Mononuclear cell (primary cell): ENCODE measurements at regions not wholly inside any gene's neighbourhood (a gene's known extent, or its start where the extent isn't known, plus 50 kb on each side); places are given as distances from the start of the nearest gene placed in this dataset.

Experiments used
- H3K27me3 ChIP-seq: 2 replicates; pipeline ENCODE4 v1.6.0; 2011; ENCODE audit warnings: low read length, control low read depth; ENCODE audit not compliant: insufficient read depth
- H3K4me1 ChIP-seq: 2 replicates; pipeline ENCODE4 v1.5.1; 2011; ENCODE audit warnings: mild to moderate bottlenecking, low read length, control low read depth; ENCODE audit not compliant: insufficient read depth
- H3K4me3 ChIP-seq: 2 replicates; pipeline ENCODE4 v1.5.1; 2011; ENCODE audit warnings: mild to moderate bottlenecking, low read length, moderate library complexity
- H3K9me3 ChIP-seq: 2 replicates; pipeline ENCODE4 v1.5.1; 2011; ENCODE audit warnings: low read depth, mild to moderate bottlenecking, control low read depth, low read length

DNA sequence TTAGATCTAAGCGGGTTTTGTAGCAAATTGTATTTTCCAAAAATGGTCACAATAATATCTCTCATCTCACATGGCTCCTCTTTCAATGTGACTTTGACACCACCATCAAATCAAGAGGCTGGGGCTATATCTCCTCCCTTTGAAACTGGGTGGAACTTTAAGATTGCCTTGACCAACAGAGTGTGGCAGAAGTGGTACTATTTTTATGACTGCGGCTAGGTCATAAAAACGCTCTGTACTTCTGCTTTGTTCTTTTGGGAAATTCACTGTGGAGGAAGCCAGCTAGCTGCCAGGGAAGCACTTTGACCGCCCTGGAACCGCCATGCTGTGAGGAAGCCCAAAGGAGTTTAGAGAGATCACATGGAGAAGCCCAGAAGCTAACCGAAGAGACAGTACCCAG, 50.7 kb upstream of the ACOT11 start:
- Histone ChIP-seq H3K4me1 (no peaks in the 10 kb centered on the region), H3K9me3 (no peaks in the 10 kb centered on the region), H3K27me3 (peaks cover 10% of the 10 kb centered on the region), H3K4me3 (no peak overlapping the region)

- Histone ChIP-seq H3K4me1 (no peaks in the 10 kb centered on the region), H3K9me3 (no peaks in the 10 kb centered on the region), H3K4me3 (no peak overlapping the region), H3K27me3 (peaks cover 10% of the 10 kb centered on the region)
These were observed 52.1 kb upstream of the ACOT11 start for GRCh38 chr1:54495954-54496353.

DNA sequence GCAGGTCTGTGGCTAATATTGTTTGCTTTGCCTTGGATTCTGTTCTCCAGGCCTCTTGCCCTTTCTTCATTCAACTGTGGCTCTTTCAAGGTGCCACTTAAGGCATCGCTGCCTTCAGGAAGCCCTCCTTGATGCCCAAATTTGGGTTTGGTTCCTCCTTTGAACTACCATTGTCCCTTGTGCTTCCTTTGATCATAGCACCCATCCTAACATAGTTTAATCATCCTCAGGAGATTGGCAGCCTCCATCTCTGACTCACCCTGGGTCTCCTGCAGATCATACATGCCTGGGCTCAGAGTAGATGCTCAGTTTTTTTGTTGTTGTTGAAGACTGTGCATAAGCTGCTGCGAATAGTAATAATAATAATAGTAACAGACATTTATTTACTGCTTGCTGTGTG, 54.4 kb upstream of the ACOT11 start:
- H3K4me1 ChIP-seq = peaks cover 9% of the 10 kb centered on the region
- peaks cover 5% of the 10 kb centered on the region for H3K27me3 ChIP-seq
- H3K9me3 ChIP-seq = no peaks in the 10 kb centered on the region
- H3K4me3 ChIP-seq = no peak overlapping the region

GRCh38 chr1:54490361-54491248, 57.4 kb upstream of the ACOT11 start:
- peaks cover 35% of the 10 kb centered on the region for H3K4me1 ChIP-seq
- H3K4me3 ChIP-seq = no peak overlapping the region
- H3K27me3 ChIP-seq = peaks cover 6% of the 10 kb centered on the region
- no peaks in the 10 kb centered on the region for H3K9me3 ChIP-seq

DNA sequence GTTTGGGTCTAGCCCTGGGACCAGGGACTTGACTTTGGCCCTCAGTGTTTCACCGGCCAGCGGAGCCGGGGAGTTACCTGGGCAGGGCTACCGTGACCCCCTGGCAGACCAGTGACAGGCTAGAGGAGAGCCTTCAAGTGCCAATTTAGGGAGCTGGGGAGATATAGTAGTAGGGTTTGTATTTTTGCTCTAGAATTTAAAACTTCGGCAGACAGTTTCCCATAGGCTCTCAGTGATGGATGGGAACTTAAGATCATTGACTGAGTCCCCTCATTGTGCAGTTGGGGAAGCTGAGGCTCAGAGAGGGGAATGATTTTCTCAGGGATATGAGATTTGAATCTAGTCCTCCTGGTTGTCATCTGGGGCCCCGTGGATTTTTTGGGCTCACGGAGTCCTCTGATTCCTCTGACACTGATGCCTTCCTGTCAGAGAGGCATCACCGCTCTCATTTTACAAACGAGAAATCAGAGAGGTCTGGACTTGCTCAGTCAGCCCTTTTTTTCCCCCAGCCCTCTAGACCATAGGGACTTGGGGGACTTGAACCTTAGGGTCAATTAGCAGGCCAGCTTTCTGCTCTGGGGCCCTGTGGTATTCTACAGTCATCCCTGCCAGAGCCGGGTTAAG, 58.3 kb upstream of the ACOT11 start:
- Histone ChIP-seq H3K4me3 (peak overlapping the region; percentile 56), H3K9me3 (no peaks in the 10 kb centered on the region), H3K4me1 (peaks cover 41% of the 10 kb centered on the region), H3K27me3 (peaks cover 6% of the 10 kb centered on the region)

DNA sequence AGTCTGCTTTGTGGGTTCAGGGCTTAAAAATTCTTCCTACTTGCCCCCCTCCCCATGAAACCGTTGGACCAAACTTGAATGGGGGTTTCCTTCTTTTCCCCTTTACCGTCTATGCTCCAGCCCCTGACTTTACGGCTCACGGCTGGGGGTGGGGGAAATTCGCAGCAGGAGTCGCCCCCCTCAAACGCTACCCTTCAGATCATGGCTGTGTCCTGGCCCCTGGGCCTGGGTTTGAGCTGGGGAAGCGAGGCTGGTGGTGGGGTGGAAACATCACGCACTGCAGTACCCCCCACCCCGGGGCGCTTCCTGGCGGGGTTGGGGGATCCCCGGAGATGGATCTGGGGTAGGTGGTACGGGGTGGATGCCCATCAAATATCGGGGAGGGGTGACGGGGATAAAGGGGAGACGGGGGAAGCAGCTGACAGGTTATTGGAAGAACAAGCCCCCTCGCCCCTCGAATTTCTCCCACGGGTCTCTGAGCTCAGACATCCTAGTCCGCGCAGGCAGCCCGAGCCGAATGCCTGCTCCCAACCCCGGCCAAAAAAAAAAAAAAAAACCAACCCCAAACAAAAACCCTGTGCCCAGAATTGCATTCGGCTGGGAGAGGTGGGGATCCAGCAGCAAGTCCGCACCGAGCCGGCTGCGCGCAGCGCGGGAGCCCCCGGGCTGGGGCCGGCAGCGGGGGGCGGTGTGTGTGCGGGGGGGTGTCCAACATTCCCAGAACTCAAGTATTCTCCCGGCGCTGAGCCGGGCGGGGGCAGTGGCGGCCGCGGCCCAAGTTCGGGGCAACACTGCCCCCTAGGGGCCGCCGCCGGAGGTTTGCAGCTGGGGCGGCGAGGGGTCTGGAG, 59.0 kb upstream of the ACOT11 start:
- H3K27me3 ChIP-seq = peaks cover 6% of the 10 kb centered on the region
- peak overlapping the region; percentile 56 for H3K4me3 ChIP-seq
- peaks cover 41% of the 10 kb centered on the region for H3K4me1 ChIP-seq
- H3K9me3 ChIP-seq = no peaks in the 10 kb centered on the region

GRCh38 chr1:54488065-54488750, 59.8 kb upstream of the ACOT11 start:
- Histone ChIP-seq H3K4me1 (peaks cover 41% of the 10 kb centered on the region), H3K4me3 (peak overlapping the region; percentile 56), H3K9me3 (no peaks in the 10 kb centered on the region), H3K27me3 (peaks cover 6% of the 10 kb centered on the region)

DNA sequence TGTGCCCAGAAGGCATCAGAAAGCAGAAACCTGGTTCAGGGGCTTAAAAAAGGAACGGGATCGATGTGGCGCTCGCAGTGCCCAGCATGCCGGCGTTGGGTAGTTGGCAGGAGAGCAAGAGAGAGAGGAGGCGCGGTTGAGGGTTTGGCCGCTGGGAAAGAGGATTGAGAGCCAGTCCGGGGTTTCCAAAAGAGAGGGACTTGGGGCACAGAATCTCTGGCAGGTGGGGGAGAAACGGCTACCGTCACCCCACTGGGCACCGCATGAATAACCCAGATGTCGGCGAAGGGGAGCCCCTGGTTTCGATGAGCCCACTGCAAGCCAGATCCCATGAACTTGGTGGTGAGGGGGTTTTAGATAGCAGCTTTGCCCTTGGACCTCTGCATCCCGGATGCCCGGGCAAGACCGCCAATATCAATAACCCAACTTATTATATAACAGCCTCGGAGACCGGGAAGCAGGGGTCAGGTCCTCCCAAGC, 60.4 kb upstream of the ACOT11 start:
- Histone ChIP-seq H3K27me3 (peaks cover 6% of the 10 kb centered on the region), H3K4me3 (peak overlapping the region; percentile 56), H3K9me3 (no peaks in the 10 kb centered on the region), H3K4me1 (peaks cover 41% of the 10 kb centered on the region)

DNA sequence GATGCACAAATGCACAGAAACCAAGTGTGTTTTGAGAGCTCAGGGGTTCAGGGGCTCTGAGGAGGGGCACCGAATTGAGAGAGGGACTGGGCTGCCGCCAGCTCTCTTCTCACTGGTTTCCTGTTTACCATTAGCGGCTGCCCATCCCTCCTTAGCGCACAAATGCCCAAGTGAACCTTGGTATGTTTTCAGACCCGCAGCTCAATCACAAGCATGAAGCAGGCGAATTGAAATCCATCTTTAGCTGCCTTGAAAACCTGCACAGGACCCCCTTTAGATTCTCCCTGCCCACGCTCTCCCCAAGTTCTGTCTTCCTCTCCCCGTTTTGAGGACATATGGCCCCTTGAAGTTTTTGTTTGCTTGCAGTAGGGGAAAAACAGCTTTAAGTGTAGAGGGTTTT, 61.1 kb upstream of the ACOT11 start:
- Histone ChIP-seq H3K4me3 (no peak overlapping the region), H3K27me3 (peaks cover 6% of the 10 kb centered on the region), H3K9me3 (no peaks in the 10 kb centered on the region), H3K4me1 (peaks cover 46% of the 10 kb centered on the region)

DNA sequence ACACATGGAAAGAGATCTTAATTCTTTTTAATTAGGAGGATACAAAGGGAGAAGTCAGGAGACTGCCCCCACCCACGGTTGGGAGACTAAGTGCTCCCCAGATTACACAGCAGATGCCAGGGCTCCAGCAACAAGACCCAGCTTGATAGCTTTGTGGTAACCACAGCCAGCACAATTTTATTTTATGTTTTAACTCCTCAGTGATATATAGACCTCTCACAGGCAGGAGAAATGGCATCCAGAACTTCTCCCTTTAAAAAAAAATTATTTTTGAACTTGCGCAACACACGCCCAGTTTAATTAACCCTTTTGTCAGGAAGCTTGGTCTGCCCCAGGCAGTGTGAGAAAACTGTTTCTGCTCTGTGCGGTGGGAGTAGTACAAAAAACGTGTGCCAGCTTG, 62.6 kb upstream of the ACOT11 start:
- H3K27me3 ChIP-seq = peaks cover 6% of the 10 kb centered on the region
- peaks cover 59% of the 10 kb centered on the region for H3K4me1 ChIP-seq
- no peak overlapping the region for H3K4me3 ChIP-seq
- H3K9me3 ChIP-seq = no peaks in the 10 kb centered on the region

DNA sequence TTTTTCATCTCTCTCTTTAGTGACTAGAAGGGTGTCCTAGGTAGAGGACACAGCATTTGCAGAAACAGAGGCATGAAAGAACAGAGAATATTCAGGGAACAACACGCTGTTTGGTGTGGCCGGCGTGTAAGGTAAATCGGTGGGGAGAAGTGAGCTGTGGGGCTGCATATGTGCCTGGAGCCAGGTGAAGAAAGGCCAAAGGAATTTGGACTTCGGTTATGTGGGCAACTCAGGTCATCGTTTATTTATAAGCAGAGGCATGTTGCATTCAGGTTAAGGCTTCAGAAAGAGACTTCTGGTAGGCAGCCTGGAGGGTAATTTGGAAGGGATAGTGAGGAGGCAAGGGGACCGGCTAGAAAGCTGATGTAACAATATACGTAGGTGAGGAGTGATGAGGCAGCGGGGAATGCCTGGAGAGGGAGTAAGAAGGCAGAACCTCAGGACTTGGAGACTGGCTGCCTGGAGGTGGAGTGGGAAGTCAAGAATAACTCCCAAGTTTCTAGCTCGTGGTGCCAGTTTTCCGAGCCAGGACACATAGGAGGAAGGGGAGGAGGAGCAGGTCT, 64.1 kb upstream of the ACOT11 start:
- no peak overlapping the region for H3K4me3 ChIP-seq
- peaks cover 6% of the 10 kb centered on the region for H3K27me3 ChIP-seq
- H3K4me1 ChIP-seq = peaks cover 60% of the 10 kb centered on the region
- no peaks in the 10 kb centered on the region for H3K9me3 ChIP-seq

- H3K9me3 ChIP-seq = no peaks in the 10 kb centered on the region
- peaks cover 58% of the 10 kb centered on the region for H3K4me1 ChIP-seq
- H3K4me3 ChIP-seq = no peak overlapping the region
- H3K27me3 ChIP-seq = no peaks in the 10 kb centered on the region
These were observed 66.7 kb upstream of the ACOT11 start for GRCh38 chr1:54481201-54481884.

GRCh38 chr1:54480525-54480848, 67.5 kb upstream of the ACOT11 start:
- peaks cover 58% of the 10 kb centered on the region for H3K4me1 ChIP-seq
- no peak overlapping the region for H3K4me3 ChIP-seq
- H3K9me3 ChIP-seq = no peaks in the 10 kb centered on the region
- H3K27me3 ChIP-seq = peaks cover 4% of the 10 kb centered on the region
